H9 (cell line): ENCODE measurements at regions not wholly inside any gene's neighbourhood (a gene's known extent, or its start where the extent isn't known, plus 50 kb on each side); places are given as distances from the start of the nearest gene placed in this dataset.

ENCODE experiments used
- DNase-seq: peaks from one replicate; pipeline ENCODE4 v3.0.0-alpha.2; 2017
- H2AFZ ChIP-seq: one replicate; pipeline ENCODE4 v1.6.1; 2013; ENCODE audit warnings: mild to moderate bottlenecking, low read length, control low read depth, moderate library complexity
- H2AK5ac ChIP-seq: 2 replicates; pipeline ENCODE4 v1.6.1; 2013; ENCODE audit warnings: low read length, control low read depth, mixed read lengths; ENCODE audit not compliant: insufficient read length
- H2BK120ac ChIP-seq: one replicate; pipeline ENCODE4 v1.6.1; 2013; ENCODE audit warnings: low read depth, mild to moderate bottlenecking, low read length, control low read depth, inconsistent platforms; ENCODE audit not compliant: poor library complexity, severe bottlenecking
- H2BK12ac ChIP-seq: 2 replicates; pipeline ENCODE4 v1.6.1; 2013; ENCODE audit warnings: low read length, control low read depth, mixed read lengths, low read depth; ENCODE audit not compliant: insufficient read length
- H2BK15ac ChIP-seq: 2 replicates; pipeline ENCODE4 v1.6.1; 2013; ENCODE audit warnings: low read depth, low read length, control low read depth
- H2BK20ac ChIP-seq: one replicate; pipeline ENCODE4 v1.6.1; 2013; ENCODE audit warnings: low read depth, mild to moderate bottlenecking, low read length, control low read depth, inconsistent platforms; ENCODE audit not compliant: poor library complexity, severe bottlenecking
- H2BK5ac ChIP-seq: 2 replicates; pipeline ENCODE4 v1.6.1; 2013; ENCODE audit warnings: low read length, control low read depth, mixed read lengths; ENCODE audit not compliant: insufficient read length
- H3K14ac ChIP-seq: 2 replicates; pipeline ENCODE4 v1.6.1; 2013; ENCODE audit warnings: low read length, control low read depth; ENCODE audit not compliant: insufficient read depth
- H3K18ac ChIP-seq: 2 replicates; pipeline ENCODE4 v1.6.1; 2013; ENCODE audit warnings: low read depth, mild to moderate bottlenecking, mixed read lengths, low read length, control low read depth; ENCODE audit not compliant: insufficient read length
- H3K23ac ChIP-seq: 2 replicates; pipeline ENCODE4 v1.6.1; 2013; ENCODE audit warnings: low read length, control low read depth, mixed read lengths, low read depth; ENCODE audit not compliant: insufficient read length
- H3K23me2 ChIP-seq: 2 replicates; pipeline ENCODE4 v1.6.1; 2013; ENCODE audit warnings: low read depth, mild to moderate bottlenecking, mixed read lengths, low read length, control low read depth; ENCODE audit not compliant: insufficient read length, poor library complexity, severe bottlenecking
- H3K27ac ChIP-seq: 2 replicates; pipeline ENCODE4 v1.5.1; 2013; ENCODE audit warnings: low read length, control low read depth, mixed read lengths, low read depth; ENCODE audit not compliant: insufficient read length
- H3K27me3 ChIP-seq: 2 replicates; pipeline ENCODE4 v1.6.1; 2013; ENCODE audit warnings: low read length, control low read depth, inconsistent platforms; ENCODE audit not compliant: insufficient read depth
- H3K4ac ChIP-seq: 2 replicates; pipeline ENCODE4 v1.6.1; 2013; ENCODE audit warnings: low read depth, mild to moderate bottlenecking, control low read depth, inconsistent platforms, low read length, moderate library complexity
- H3K4me1 ChIP-seq: 2 replicates; pipeline ENCODE4 v1.6.1; 2013; ENCODE audit warnings: low read length, control low read depth, inconsistent platforms; ENCODE audit not compliant: insufficient read depth
- H3K4me2 ChIP-seq: 2 replicates; pipeline ENCODE4 v1.6.1; 2013; ENCODE audit warnings: low read length, control low read depth, mixed read lengths; ENCODE audit not compliant: insufficient read length, insufficient read depth
- H3K56ac ChIP-seq: 2 replicates; pipeline ENCODE4 v1.6.1; 2013; ENCODE audit warnings: low read depth, mild to moderate bottlenecking, mixed read lengths, low read length, control low read depth; ENCODE audit not compliant: insufficient read length
- H3K79me1 ChIP-seq: 2 replicates; pipeline ENCODE4 v1.6.1; 2013; ENCODE audit warnings: low read depth, mild to moderate bottlenecking, moderate library complexity, low read length, control low read depth, inconsistent platforms; ENCODE audit not compliant: insufficient read depth, poor library complexity, severe bottlenecking
- H3K79me2 ChIP-seq: 2 replicates; pipeline ENCODE4 v1.6.1; 2013; ENCODE audit warnings: low read length, control low read depth, inconsistent platforms; ENCODE audit not compliant: insufficient read depth
- H3K9ac ChIP-seq: 2 replicates; pipeline ENCODE4 v1.6.1; 2013; ENCODE audit warnings: low read length, control low read depth, mixed read lengths; ENCODE audit not compliant: insufficient read length; ENCODE audit errors: extremely low read depth
- H3K9me3 ChIP-seq: one replicate; pipeline ENCODE4 v1.6.1; 2013; ENCODE audit warnings: low read depth, low read length, inconsistent platforms; ENCODE audit not compliant: control insufficient read depth
- H3T11ph ChIP-seq: one replicate; pipeline ENCODE4 v1.6.1; 2013; ENCODE audit warnings: mild to moderate bottlenecking, low read length, control low read depth, inconsistent platforms
- H4K20me1 ChIP-seq: one replicate; pipeline ENCODE4 v1.6.1; 2013; ENCODE audit not compliant: control insufficient read depth, insufficient read length, insufficient read depth
- H4K5ac ChIP-seq: 2 replicates; pipeline ENCODE4 v1.6.1; 2013; ENCODE audit warnings: low read depth, mild to moderate bottlenecking, mixed read lengths, low read length, control low read depth; ENCODE audit not compliant: insufficient read length
- H4K8ac ChIP-seq: replicated peaks from 2 replicates; pipeline ENCODE4 v1.6.1; 2013; ENCODE audit warnings: low read length, control low read depth, mixed read lengths, low read depth; ENCODE audit not compliant: insufficient read length
- H4K91ac ChIP-seq: 2 replicates; pipeline ENCODE4 v1.6.1; 2013; ENCODE audit warnings: low read depth, mild to moderate bottlenecking, moderate library complexity, mixed read lengths, low read length, control low read depth; ENCODE audit not compliant: insufficient read length
- H3K27ac Mint-ChIP-seq, 3 experiments: 2 replicates in 2 of 3; 3 replicates in 1 of 3; pipeline ENCODE4 v1.8.0; 2020 to 2021; ENCODE audit warnings: mixed read lengths in 3 of 3, mild to moderate bottlenecking in 1 of 3, moderate library complexity in 1 of 3
- H3K27me3 Mint-ChIP-seq: 2 replicates; pipeline ENCODE4 v1.8.0; 2021; ENCODE audit warnings: low read depth, mild to moderate bottlenecking, moderate library complexity, mixed read lengths
- H3K36me3 Mint-ChIP-seq, 3 experiments: 2 replicates in 2 of 3; 3 replicates in 1 of 3; pipeline ENCODE4 v1.8.0; 2020 to 2021; ENCODE audit warnings: low read depth in 3 of 3, mixed read lengths in 3 of 3; ENCODE audit not compliant: insufficient read depth in 1 of 3
- H3K4me1 Mint-ChIP-seq, 2 experiments: 2 replicates each; pipeline ENCODE4 v1.8.0; 2020; ENCODE audit warnings: mixed read lengths in 2 of 2
- H3K4me3 Mint-ChIP-seq, 2 experiments: 2 replicates in 1 of 2; 3 replicates in 1 of 2; pipeline ENCODE4 v1.8.0; 2020 to 2021; ENCODE audit warnings: mild to moderate bottlenecking in 2 of 2, mixed read lengths in 2 of 2, moderate library complexity in 1 of 2
- H3K9me3 Mint-ChIP-seq, 2 experiments: 2 replicates in 1 of 2; 3 replicates in 1 of 2; pipeline ENCODE4 v1.8.0; 2020; ENCODE audit warnings: mild to moderate bottlenecking in 2 of 2, mixed read lengths in 2 of 2, moderate library complexity in 1 of 2
- WGBS: extraction: QIAGEN DNeasy Blood & Tissue Kit; methylation state at CpG from one replicate; pipeline ENCODE4 v1.1.7; 2013; ENCODE audit warnings: missing lambda C conversion rate, low lambda C conversion rate, mixed read lengths; ENCODE audit not compliant: insufficient read length; ENCODE audit errors: extremely low coverage; 5-methylcytosine and 5-hydroxymethylcytosine counted together
- TF ChIP-seq, protein P1 (sequence below): fragments of 200-600 bp; sonication (generic); conservative IDR thresholded peaks from 3 replicates; pipeline ENCODE4 v1.8.0; 2021; ENCODE audit warnings: antibody characterized with exemption, mild to moderate bottlenecking

DNA sequence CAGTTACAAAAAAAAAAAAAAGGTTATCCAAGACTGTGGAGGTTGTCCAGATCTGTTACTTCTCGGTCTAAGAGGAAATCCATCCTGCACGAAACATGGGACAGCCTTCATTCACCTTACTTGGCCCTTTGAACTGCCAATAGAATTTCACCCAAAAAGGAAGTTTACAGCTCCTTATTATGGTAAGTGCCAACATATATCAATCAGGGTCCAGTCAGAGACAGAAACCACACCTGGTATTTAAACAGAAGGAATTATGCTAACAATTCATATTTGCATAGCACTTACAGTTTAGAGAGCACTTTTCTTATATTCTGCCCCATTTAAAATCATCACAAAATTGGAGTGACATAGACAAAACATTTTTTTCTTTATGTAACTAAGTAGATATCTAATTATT lies 93.6 kb upstream of the PTPN3 start:
- Histone ChIP-seq H2BK15ac (no peak overlapping the region), H3K79me2 (no peaks in the 10 kb centered on the region), H2BK20ac (no peak overlapping the region), H3K9ac (no peak overlapping the region), H2BK120ac (no peak overlapping the region), H4K8ac (no peak overlapping the region), H3K4ac (no peak overlapping the region), H3K27me3 (no peaks in the 10 kb centered on the region), H2BK5ac (no peak overlapping the region), H3K23ac (no peak overlapping the region), H3K23me2 (no peaks in the 10 kb centered on the region), H2AFZ (no peak overlapping the region), H3K4me2 (no peak overlapping the region), H3K9me3 (no peaks in the 10 kb centered on the region), H3K18ac (no peak overlapping the region), H3K14ac (no peak overlapping the region), H4K91ac (no peak overlapping the region), H4K20me1 (no peaks in the 10 kb centered on the region), H3K79me1 (no peaks in the 10 kb centered on the region), H3K56ac (no peak overlapping the region), H2AK5ac (no peak overlapping the region), H3K27ac (no peak overlapping the region), H3K4me1 (no peaks in the 10 kb centered on the region), H3T11ph (no peak overlapping the region), H4K5ac (no peak overlapping the region), H2BK12ac (no peak overlapping the region)
- WGBS: no CpG with 5 or more reads among the region's 2 CpGs
- H3K27me3 Mint-ChIP-seq: peaks cover 2% of the 10 kb centered on the region; the same call in 1 of the 2 replicates
- no peak overlapping the region for H3K27ac Mint-ChIP-seq
- TF ChIP-seq, protein P1, sequence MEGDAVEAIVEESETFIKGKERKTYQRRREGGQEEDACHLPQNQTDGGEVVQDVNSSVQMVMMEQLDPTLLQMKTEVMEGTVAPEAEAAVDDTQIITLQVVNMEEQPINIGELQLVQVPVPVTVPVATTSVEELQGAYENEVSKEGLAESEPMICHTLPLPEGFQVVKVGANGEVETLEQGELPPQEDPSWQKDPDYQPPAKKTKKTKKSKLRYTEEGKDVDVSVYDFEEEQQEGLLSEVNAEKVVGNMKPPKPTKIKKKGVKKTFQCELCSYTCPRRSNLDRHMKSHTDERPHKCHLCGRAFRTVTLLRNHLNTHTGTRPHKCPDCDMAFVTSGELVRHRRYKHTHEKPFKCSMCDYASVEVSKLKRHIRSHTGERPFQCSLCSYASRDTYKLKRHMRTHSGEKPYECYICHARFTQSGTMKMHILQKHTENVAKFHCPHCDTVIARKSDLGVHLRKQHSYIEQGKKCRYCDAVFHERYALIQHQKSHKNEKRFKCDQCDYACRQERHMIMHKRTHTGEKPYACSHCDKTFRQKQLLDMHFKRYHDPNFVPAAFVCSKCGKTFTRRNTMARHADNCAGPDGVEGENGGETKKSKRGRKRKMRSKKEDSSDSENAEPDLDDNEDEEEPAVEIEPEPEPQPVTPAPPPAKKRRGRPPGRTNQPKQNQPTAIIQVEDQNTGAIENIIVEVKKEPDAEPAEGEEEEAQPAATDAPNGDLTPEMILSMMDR: no peak
- H3K4me3 Mint-ChIP-seq: no peak overlapping the region
- no peaks in the 10 kb centered on the region; a peak in 2 of 7 replicates for H3K36me3 Mint-ChIP-seq
- DNase-seq: no peak
- peaks cover 1 to 5% of the 10 kb centered on the region in 2 experiments; a peak in 2 of 4 replicates for H3K4me1 Mint-ChIP-seq
- H3K9me3 Mint-ChIP-seq: peaks cover 5 to 11% of the 10 kb centered on the region in 2 experiments; a peak in 4 of 5 replicates
